ENCODE measurements at regions not wholly inside any gene's neighbourhood (a gene's known extent, or its start where the extent isn't known, plus 50 kb on each side); places are given as distances from the start of the nearest gene placed in this dataset.

DNA sequence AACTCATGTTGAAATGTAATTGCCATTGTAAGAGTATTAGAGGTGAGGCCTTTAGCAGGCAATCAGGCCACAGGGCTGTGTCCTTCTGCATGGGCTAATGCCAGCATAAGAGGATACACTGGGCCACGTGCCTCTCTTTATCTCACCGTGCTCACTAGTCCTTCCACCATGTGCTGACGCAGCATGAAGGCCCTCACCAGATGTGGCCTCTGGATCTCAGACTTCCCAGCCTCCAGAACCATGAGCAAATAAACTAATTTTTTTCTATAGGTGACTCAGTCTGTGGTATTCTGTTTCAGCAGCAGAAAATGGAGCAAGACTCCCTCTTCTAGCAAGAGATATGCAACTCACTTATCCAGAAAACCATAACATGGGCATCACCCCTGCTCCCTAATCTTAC is 149.7 kb upstream of the ZNF236 start:
- TF ChIP-seq EZH2 (IDR thresholded peaks at IDR 0.05; ENCODE audit: low read length, missing control alignments), result no peak
- TF ChIP-seq, protein P1, sequence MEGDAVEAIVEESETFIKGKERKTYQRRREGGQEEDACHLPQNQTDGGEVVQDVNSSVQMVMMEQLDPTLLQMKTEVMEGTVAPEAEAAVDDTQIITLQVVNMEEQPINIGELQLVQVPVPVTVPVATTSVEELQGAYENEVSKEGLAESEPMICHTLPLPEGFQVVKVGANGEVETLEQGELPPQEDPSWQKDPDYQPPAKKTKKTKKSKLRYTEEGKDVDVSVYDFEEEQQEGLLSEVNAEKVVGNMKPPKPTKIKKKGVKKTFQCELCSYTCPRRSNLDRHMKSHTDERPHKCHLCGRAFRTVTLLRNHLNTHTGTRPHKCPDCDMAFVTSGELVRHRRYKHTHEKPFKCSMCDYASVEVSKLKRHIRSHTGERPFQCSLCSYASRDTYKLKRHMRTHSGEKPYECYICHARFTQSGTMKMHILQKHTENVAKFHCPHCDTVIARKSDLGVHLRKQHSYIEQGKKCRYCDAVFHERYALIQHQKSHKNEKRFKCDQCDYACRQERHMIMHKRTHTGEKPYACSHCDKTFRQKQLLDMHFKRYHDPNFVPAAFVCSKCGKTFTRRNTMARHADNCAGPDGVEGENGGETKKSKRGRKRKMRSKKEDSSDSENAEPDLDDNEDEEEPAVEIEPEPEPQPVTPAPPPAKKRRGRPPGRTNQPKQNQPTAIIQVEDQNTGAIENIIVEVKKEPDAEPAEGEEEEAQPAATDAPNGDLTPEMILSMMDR (conservative IDR thresholded peaks at IDR 0.05 in 1 of 2, IDR thresholded peaks at IDR 0.05 in 1 of 2; ENCODE audit: low read depth in 1 of 2, low read length in 2 of 2), result no peak

All from fibroblast of lung (primary cell).